ENCODE measurements at regions not wholly inside any gene's neighbourhood (a gene's known extent, or its start where the extent isn't known, plus 50 kb on each side); places are given as distances from the start of the nearest gene placed in this dataset.

GRCh38 chr18:65567372-65567771 is 183.4 kb upstream of the CDH7 start:
- POLR2A ChIA-PET: no interaction called here
- CTCF ChIA-PET: no interaction called here

GRCh38 chr18:65548316-65548715 is 202.5 kb upstream of the CDH7 start:
- ChIA-PET POLR2A (no interaction called here), CTCF (no interaction called here)

- CTCF ChIA-PET: no interaction called here
- POLR2A ChIA-PET: no interaction called here
Observed at GRCh38 chr18:65547046-65547445, 203.8 kb upstream of the CDH7 start.

- ChIA-PET POLR2A (no interaction called here), CTCF (no interaction called here)
Observed at GRCh38 chr18:65544701-65545100, 206.1 kb upstream of the CDH7 start.

- CTCF ChIA-PET: no interaction called here
- POLR2A ChIA-PET: no interaction called here
Observed at GRCh38 chr18:65527879-65528633, 222.8 kb upstream of the CDH7 start.

DNA sequence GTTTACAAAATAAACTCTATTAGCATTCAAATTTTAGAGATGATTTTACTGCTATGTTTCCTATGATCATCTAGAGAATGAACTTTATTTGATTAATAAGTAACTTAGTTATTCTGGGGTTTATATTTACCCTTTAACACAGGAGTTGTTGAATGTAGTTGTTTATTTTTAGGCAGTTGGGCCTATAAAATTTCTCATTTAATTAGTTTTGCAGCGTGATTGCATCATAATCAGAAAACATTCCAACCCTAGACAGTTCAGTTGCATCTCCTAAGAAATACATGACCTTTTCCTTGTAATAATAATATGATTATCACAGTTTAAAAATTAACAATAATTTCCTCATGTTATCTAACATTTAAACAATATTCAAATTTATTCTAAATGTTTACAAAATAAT is 224.7 kb upstream of the CDH7 start:
- CTCF ChIA-PET: no interaction called here

GRCh38 chr18:65523461-65523860 is 227.4 kb upstream of the CDH7 start:
- CTCF ChIA-PET: no interaction called here
- POLR2A ChIA-PET: no interaction called here

More for the DNA sequence above, 224.7 kb upstream of the CDH7 start:
- POLR2A ChIA-PET: no interaction called here

DNA sequence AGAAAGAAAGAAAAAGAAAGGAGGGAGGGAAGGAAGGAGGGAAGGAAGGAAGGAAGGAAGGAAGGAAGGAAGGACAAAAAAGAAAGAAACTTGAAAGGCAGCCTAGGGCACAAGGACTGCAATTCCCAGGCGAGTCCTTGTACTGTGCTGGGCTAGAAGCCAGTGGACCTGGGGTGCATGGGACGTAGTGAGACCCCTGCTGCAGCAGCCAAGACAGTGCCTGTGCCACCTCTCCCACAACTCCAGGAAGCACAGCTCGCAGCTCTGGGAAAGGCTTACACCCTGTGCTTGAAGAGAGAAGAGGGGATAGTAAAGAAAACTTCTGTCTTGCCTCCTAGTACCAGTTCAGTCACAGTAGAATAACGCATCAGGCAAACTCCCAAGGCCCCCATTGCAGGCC is 227.9 kb upstream of the CDH7 start:
- CTCF ChIA-PET: no interaction called here

DNA sequence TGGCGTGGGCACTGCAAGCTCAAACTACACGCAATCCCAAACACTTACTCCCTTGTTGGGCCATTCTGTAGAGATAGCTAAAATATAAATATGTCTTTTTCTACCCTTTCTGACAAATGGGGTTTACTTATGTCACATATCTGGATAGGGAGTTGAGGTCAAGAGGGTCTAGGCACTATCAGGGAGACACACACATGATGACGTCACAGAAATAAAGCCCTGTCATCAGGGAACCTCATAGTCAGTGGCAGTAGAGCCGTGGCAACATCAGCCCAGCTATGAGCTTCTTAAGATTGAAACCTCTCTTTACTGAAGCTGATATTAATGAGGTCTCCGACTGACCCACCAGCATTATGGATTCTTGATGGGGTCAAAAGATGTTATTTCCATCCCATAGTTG is 234.6 kb upstream of the CDH7 start:
- ChIA-PET POLR2A (no interaction called here), CTCF (no interaction called here)

More for the DNA sequence above, 227.9 kb upstream of the CDH7 start:
- POLR2A ChIA-PET: no interaction called here

DNA sequence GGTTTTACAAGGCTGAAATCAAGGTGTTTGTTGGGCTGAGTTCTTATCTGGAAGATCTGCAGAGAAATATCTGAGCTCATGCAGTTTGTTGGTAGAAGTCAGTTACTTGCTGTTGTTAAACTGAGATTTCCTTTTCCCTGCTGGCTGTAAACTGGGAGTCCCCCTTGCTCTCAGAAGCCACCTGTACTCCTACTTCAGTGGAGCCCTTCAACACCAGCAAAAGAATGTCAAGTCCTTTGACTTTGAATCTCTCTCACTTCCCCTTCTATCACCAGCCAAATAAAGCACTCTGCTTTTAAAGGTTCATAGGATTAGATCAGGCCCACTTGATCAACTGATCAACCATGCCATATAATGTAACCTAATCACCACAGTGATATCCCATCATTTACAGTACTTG is 252.2 kb upstream of the CDH7 start:
- CTCF ChIA-PET: no interaction called here
- POLR2A ChIA-PET: no interaction called here

DNA sequence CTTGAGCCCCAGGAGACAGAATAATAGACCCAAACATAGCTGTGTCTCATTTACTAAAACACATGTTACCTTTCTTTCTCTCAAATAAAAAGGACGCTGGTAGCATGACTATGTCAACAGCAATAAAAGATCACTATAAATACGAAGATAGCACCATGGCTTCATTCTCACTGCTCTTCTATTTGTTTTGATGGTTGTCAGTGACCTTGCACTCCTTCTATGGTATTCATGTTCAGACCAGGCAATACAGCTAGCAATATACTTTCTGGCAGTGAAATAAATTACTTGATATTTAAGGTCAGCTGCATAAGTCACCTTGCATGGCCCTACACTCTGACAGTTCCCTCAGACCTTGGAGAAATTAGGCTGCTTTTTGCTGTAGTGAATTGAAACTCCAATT is 263.2 kb upstream of the CDH7 start:
- ChIA-PET POLR2A (no interaction called here), CTCF (no interaction called here)

GRCh38 chr18:65477455-65477854 is 273.4 kb upstream of the CDH7 start:
- POLR2A ChIA-PET: no interaction called here
- CTCF ChIA-PET: interaction anchor here (0.6 kb wide), 1 partner anchor 40 kb away, joined by 3 read pairs; no protein-coding TSS in a partner anchor

DNA sequence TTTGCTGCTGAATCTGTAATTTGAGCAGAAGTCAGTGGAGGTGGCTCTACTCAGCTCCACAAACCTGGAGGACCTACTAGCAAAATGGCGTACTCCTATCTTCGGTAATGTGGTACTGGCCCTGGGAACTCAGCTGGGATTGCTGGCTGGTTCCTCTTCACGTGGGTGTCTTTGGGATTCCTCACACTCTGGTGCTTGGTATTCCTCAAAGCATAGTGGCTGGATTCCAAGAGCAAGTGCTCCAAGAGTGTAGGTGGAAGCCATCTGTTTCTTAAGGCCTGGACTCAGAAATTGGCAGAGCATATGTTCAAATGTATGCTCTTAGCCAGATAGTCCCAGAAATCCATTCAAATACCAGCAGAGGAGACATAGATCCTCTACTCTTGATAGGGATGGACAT is 281.9 kb upstream of the CDH7 start:
- ChIA-PET POLR2A (no interaction called here), CTCF (no interaction called here)

DNA sequence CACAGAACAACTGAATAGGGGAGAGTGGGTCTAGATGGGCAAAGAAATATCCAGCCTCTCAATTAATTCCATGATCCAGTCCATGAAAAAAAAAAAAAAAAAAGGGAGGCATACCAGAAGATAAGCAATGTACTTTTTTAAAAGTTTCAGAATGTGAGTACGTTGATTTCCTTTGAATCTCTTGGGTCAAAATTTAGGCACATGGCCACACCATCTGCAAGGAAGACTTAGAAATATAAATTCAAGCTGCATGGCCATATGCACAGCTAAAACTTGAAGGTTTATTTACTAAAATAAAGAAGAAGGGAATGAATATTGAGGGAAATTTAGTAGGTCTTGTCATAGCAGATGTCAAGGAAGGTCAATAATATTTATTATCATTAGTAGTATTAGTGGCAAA is 286.5 kb upstream of the CDH7 start:
- POLR2A ChIA-PET: no interaction called here
- CTCF ChIA-PET: interaction anchor here (0.7 kb wide), 1 partner anchor 330 kb away, joined by 3 read pairs; no protein-coding TSS in a partner anchor

DNA sequence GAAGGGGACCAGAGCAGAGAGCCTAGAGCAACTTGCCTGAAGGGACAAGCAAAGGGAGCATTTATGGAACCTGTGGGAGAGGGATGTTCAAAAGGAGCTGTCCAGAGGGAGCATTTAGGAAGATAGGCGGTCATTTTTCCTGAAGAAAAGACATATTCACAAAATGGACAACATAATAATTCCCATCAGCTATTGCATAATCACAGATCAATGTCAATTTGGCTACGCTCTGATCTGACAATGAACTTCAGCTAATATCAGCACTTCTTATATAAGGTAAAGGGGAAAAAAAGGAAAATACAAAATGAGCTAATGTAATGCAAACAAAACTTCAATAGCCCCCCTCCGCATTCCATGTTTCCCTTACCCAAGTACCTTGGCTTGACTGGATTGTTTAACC is 291.1 kb upstream of the CDH7 start:
- CTCF ChIA-PET: interaction anchor here (1.3 kb wide), 1 partner anchor 12 kb away, joined by 4 read pairs; no protein-coding TSS in a partner anchor
- POLR2A ChIA-PET: no interaction called here

DNA sequence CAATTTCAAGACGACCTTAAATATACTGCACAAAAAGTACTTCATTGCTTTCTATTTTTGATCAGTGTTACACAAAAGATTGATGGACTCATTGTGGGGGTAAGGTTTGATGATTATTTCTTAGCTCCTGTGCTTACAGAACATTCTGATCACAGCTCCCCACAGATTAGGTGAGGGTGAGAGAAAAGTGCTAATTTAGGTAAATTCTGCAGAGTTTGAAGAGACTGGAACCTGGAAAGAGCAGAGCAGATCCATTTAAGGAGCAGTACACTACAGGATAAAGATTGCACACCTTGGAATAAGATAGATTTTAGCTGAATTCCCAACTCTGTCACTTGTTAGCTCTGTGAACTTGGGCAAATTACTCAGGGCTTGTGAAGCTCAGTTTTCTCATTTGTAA is 291.9 kb upstream of the CDH7 start:
- ChIA-PET POLR2A (no interaction called here), CTCF (interaction anchor here (1.3 kb wide), 1 partner anchor 13 kb away, joined by 4 read pairs; no protein-coding TSS in a partner anchor)

- CTCF ChIA-PET: no interaction called here
- POLR2A ChIA-PET: no interaction called here
Observed at GRCh38 chr18:65439188-65439587, 311.6 kb upstream of the CDH7 start.

DNA sequence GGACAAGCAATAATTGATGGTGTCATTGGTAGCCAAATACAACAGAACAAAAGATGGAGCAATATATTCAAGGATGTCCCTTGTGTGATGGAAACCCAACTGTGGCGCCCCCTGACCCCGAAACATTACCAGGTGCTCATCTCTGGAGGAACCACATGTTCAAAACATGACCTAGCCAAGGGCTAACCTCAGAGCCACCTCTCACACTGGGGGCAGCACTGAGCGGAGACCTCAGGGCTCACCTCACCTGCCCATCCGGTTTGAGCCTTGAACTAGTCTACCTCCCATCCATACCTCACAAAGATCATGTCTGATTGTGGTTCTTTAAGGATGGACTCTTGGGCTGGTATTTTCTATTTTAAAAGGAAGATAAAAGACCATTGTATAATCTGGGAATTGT is 314.4 kb upstream of the CDH7 start:
- POLR2A ChIA-PET: no interaction called here
- CTCF ChIA-PET: no interaction called here

DNA sequence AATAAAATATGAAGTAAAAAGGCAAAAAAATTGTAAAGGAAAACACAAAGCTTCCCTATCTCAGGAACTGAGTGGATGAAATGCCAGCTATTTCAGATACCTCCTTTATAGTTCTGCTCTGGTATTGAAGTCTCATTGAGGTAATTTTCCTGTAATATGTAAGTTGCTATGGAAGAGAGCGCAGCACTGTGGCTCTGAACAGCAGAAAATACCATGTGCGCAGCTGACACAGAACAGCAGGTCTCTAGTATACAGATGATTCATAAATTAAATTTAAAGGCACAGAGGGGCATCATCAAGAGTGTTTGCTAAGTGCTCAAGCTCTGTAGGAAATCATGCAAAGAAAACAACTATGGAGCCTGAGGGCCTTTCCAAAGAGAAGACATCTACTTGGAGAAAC is 315.3 kb upstream of the CDH7 start:
- CTCF ChIA-PET: no interaction called here
- POLR2A ChIA-PET: no interaction called here

- CTCF ChIA-PET: no interaction called here
- POLR2A ChIA-PET: no interaction called here
Observed at GRCh38 chr18:65429601-65430000, 321.2 kb upstream of the CDH7 start.

DNA sequence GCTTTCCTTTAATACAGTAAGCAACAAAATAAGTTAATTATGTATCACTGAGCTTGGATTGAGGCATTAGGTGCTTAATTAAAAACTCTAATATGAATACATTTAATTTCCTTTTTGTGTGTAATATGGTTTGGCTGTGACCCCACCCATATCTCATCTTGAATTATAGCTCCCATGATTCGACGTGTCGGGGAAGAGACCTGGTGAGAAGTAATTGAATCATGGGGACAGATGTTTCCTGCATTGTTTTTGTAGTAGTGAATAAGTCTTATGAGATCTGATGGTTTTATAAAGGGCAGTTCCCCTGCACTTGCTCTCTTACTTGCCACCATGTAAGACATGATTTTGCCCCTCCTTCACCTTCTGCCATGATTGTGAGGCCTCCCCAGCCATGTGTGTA is 325.4 kb upstream of the CDH7 start:
- CTCF ChIA-PET: no interaction called here
- POLR2A ChIA-PET: no interaction called here

DNA sequence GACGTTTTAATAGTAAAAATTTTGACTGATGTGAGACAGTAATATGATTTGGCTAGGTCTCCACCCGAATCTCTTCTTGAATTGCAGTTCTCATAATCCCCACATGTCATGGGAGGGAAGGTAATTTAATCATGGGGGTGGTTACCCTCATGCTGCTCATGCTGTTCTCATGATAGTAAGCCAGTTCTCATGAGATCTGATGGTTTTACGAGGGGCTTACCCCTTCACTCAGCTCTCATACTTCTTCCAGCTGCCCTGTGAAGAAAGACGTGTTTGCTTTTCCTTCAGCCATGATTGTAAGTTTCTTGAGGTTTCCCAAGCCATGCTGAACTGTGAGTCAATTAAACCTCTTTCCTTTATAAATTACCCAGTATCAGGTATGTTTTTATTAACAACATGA is 327.0 kb upstream of the CDH7 start:
- CTCF ChIA-PET: no interaction called here
- POLR2A ChIA-PET: no interaction called here

Measured in activated CD8-positive, alpha-beta memory T cell treated with anti-CD3 and anti-CD28 coated beads for 36 hours (primary cell).